AML-193 (cell line): ENCODE measurements at regions not wholly inside any gene's neighbourhood (a gene's known extent, or its start where the extent isn't known, plus 50 kb on each side); places are given as distances from the start of the nearest gene placed in this dataset.

ENCODE experiments used
- DNase-seq, 2 experiments: peaks; one replicate each; lab custom pipeline; 2025; lab: John Stamatoyannopoulos, UW

- DNase-seq: no peak
Observed at GRCh38 chr12:115506822-115507559, 770.5 kb downstream of the MED13L start.

DNA sequence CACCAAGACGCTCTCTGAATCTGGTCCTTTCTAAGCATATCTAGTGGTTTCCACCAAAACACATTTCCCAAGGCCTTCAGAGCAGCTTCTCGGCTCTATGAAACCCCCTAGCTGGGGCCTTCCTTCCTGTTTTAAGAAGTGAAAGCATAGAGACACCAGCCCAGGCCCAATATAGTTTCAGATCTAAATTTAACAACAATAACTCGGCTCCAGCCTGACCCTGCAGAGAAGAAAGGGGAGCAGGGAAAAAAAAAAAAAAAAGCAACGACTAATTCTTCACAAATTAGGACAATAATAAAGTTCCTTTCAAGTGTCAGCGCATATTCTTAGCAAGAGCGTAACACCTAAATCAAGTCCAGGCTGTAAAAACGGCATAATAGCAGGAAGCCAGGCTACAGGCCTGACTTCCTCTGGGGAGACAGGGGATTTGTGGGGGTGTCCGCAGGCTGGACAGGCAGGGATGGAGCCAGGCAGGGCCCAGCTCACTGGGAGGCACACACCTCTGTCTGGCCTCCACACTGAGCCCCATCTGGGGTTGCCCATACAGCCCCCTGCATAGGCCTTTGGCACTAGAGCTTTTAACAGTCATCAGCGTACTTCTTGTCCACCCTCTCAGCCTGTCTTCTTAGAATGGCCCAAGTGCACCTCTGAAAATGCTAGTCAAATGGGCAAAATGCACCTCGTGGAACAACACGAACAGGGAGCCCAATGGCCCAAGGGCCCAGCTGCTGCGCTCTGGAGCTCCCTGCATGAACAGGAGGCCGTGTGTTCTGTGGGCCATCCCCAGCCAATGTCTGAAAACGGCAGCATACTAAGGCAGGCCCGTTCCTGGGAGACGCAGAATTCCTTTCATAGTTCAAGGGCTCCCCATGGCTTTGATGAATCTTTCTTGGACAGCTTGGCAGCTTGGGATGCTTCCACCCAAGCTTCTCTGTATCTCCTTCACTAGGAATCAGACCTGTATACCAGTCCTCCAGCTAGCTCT lies 772.9 kb downstream of the MED13L start:
- no peak for DNase-seq

DNA sequence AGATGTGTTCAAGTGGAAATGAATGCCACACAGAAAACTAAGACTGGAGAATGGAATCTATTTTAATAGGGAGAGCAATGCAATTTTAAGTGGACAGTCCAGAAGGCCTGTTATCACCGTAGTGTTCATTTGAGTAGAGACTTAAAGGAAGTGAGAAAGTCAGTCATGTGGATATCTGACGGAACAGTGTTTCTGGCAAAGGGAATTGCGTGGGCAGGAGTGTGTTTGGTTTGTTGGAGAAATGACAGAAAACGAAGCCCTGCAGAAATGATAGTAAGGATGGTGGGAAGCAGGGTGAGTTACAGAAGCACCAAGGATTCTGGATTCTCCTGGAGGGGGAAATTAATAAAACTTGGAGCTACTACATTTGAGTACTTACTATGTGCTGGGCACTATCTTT lies 776.6 kb downstream of the MED13L start:
- DNase-seq: no peak

DNA sequence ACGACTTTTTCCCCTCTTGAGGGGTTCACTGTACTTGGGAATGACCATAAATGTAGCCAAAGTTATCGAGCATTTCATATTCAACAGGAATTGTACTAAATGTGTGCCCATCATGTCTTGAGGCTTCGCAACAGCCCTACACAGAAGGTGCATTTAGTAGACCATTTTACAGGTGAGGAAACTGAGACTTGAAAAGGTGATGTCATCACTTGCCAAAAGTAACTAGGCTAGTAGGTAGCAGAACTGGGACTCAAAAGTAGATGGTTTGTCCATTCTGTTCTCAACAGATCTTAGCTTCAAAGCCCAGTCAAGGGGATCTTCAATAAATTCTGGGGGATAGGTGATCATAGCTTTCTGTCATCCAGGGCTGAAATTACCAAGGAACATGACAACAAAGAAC lies 782.2 kb downstream of the MED13L start:
- DNase-seq: no peak

- DNase-seq: no peak
Observed at GRCh38 chr12:115492553-115492952, 784.9 kb downstream of the MED13L start.

GRCh38 chr12:115491511-115492250 lies 785.8 kb downstream of the MED13L start:
- no peak for DNase-seq

DNA sequence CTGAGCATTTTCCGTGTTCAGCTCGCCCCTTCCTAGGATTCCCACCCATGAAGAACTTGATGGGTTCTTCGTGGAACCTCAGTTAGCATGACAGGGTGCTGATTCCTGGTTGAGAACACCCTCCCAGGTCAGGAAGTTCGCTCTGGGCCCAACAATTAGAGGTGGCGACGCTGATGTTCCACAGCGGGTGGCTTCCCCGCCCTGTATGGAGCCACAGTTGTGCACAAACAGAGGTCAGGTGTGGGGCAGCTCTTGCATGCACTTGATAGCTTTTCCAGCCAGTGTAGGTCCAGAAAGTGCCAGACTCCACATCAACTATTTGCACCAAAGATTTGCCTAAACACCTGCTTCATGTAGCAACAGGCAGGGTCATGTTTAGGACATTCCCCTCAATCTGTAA lies 788.2 kb downstream of the MED13L start:
- DNase-seq: no peak

GRCh38 chr12:115485967-115486366 lies 791.5 kb downstream of the MED13L start:
- DNase-seq: no peak

- DNase-seq: no peak
Observed at GRCh38 chr12:115485503-115485902, 792.0 kb downstream of the MED13L start.

- DNase-seq: no peak
Observed at GRCh38 chr12:115482943-115483342, 794.5 kb downstream of the MED13L start.

DNA sequence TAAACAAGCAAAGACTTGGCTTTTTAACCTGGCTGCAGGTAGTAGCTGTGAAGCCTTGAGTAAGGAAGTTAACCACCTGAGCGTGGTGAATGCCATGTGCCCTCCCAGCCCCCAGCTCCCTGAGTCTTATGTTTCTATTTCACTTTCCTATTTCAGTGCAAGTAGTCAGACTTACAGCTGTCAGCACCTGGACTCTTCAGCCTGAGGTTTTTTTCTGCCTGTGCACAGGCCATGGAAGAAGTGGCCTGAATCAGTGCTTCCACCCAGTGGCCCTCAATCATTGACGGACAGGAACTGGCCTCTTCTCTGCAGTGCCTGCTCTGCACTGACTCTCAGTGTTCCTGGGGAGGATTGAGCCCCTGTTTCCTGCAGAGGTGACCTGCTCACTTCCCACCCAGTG lies 796.4 kb downstream of the MED13L start:
- DNase-seq: no peak

DNA sequence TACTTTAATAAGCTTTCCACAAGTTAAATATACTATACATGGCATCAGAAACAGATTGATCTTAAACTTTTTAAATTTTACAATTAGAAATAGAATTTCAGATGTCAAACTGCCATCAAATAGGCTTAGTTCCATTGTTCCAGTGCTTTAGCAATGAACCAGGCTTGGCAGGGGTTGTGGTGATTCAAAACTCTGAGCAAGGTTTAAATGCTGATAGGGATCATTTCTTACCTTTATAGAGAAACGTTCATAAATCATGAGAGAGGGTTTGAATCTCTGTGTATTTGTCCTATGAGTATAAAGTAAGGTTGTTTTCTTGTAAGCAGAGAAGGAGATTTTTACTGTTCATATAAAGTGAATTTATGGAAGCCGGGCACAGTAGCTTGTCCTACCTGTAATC lies 794.5 kb upstream of the TBX3 start:
- no peak for DNase-seq

- no peak for DNase-seq
Observed at GRCh38 chr12:115474539-115475353, 790.8 kb upstream of the TBX3 start.

- DNase-seq: no peak
Observed at GRCh38 chr12:115473257-115473956, 789.4 kb upstream of the TBX3 start.

DNA sequence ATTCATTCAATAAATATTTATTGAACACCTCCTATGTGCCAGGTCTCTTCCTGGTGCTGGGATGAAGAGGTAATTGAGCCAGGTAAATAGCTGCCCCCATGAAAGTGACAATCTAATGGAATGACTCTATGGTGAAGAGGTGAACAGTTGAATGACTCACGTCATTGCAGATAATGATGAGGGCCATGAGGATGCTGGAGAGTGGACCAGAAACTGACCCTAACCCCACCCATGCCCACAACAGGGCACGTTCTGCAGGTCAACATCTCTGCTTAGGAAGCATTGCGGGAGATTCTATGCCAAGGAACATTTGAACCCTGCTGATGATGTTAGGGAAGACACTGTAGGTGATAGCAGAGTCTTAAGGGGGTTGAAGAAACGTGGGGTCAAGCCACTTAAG lies 788.9 kb upstream of the TBX3 start:
- DNase-seq: no peak

DNA sequence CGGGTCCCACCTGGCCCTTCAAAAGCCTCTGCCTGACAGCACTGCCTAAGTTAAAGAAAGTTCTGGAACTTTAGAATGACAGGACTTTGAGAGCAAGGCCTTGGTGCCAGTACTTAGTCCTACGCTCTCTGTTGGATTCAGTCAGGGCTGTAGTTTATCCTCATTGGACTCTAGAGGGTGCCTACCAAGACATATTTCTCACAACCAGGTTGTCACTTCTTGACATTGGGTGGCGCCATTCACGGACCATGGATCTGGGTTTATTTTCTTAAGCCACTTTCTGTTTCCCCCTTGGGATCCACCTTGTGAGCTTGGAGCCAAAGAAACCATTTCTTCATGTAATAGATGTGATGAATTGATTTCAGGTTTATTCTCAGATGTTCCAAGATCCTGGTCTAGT lies 787.0 kb upstream of the TBX3 start:
- DNase-seq: no peak

GRCh38 chr12:115470526-115470925 lies 786.6 kb upstream of the TBX3 start:
- DNase-seq: no peak

- DNase-seq: no peak
Observed at GRCh38 chr12:115468087-115468510, 784.1 kb upstream of the TBX3 start.

- no peak for DNase-seq
Observed at GRCh38 chr12:115467531-115467930, 783.6 kb upstream of the TBX3 start.

DNA sequence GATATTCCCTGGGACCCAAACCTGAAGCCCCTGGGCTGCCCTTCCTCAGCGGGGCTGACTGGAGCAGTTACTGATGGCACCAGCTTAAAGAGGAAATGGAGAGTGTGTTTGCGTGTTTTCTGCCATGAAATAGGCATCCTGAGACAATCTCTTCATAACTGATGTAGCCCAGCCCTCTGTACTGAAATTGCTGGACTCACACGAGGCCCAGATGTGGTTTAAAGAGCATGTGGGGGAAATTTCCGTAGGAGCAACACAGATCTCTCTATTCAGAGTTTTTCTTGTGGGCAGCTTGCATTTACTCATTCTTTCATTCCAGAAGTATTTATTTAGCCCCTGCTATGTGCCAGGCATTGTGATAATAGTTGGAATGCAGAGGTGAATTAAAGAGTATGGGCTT lies 782.1 kb upstream of the TBX3 start:
- DNase-seq: no peak

GRCh38 chr12:115464661-115465060 lies 780.7 kb upstream of the TBX3 start:
- no peak for DNase-seq
